Effector memory CD4-positive, alpha-beta T cell (primary cell): ENCODE measurements at regions not wholly inside any gene's neighbourhood (a gene's known extent, or its start where the extent isn't known, plus 50 kb on each side); places are given as distances from the start of the nearest gene placed in this dataset.

Experiments
- DNase-seq, 3 donors: peaks; one replicate each; pipeline ENCODE4 v3.0.0-alpha.2; 2020
- H3K27ac ChIP-seq: 2 replicates; pipeline ENCODE4 v1.7.0; 2013; ENCODE audit warnings: mild to moderate bottlenecking, low read length, moderate library complexity; ENCODE audit not compliant: insufficient read depth, poor library complexity, severe bottlenecking
- H3K27me3 ChIP-seq: replicated peaks from 2 replicates; pipeline ENCODE4 v1.7.0; 2013; ENCODE audit warnings: mild to moderate bottlenecking, low read length; ENCODE audit not compliant: insufficient read depth, control insufficient read depth, poor library complexity, severe bottlenecking
- H3K36me3 ChIP-seq: 2 replicates; pipeline ENCODE4 v1.7.0; 2013; ENCODE audit warnings: mild to moderate bottlenecking, low read length, moderate library complexity; ENCODE audit not compliant: control insufficient read depth, insufficient read depth
- H3K4me1 ChIP-seq: 2 replicates; pipeline ENCODE4 v1.7.0; 2013; ENCODE audit warnings: low read length, mild to moderate bottlenecking; ENCODE audit not compliant: control insufficient read depth, insufficient read depth, poor library complexity, severe bottlenecking
- H3K4me3 ChIP-seq: 2 replicates; pipeline ENCODE4 v1.7.0; 2013; ENCODE audit warnings: low read length, low read depth, mild to moderate bottlenecking; ENCODE audit not compliant: insufficient read depth, poor library complexity, severe bottlenecking
- H3K9me3 ChIP-seq: 2 replicates; pipeline ENCODE4 v1.7.0; 2013; ENCODE audit warnings: mild to moderate bottlenecking, low read length, moderate library complexity; ENCODE audit not compliant: control insufficient read depth

DNA sequence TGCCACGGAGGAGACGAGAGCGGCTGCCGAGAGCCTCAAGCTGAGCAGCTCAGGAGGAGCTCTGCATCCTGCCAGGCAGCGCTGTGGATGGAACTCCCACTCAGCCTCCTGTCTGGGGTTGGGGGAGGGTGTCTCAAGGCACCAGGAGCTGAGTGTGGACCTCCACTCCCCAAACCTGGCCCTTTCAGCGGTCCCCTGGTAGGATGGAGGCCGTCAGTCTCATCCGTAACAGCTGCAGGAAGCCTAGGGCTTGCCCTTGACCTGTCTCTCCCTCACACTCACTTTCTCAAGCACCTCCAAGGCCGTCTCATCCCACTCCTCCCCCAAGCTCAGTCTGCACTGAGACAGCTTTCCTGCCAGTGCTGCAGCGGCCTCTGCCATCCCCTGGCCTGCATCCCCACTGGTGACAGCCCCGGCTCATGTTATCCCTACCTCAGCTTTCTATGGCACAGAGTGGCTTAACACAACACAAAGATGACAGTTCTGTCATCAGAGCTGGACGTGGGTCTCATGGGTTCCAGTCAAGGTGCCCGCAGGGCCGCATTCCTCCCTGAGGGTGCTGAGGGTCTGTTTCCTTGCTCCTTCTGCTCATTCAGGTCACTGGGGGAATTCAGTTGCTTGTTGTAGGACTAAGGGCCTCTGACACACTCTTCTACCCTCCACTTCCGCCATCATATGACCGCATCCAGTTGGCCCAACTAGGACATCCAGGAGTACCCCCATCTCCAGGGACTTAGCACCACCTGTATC, 341.9 kb upstream of the B3GAT1 start:
- H3K27me3 ChIP-seq = no peaks in the 10 kb centered on the region
- H3K36me3 ChIP-seq = no peaks in the 10 kb centered on the region
- no peaks in the 10 kb centered on the region for H3K9me3 ChIP-seq
- DNase-seq = no peak
- H3K4me1 ChIP-seq = no peaks in the 10 kb centered on the region
- no peak overlapping the region for H3K4me3 ChIP-seq
- no peak overlapping the region for H3K27ac ChIP-seq

DNA sequence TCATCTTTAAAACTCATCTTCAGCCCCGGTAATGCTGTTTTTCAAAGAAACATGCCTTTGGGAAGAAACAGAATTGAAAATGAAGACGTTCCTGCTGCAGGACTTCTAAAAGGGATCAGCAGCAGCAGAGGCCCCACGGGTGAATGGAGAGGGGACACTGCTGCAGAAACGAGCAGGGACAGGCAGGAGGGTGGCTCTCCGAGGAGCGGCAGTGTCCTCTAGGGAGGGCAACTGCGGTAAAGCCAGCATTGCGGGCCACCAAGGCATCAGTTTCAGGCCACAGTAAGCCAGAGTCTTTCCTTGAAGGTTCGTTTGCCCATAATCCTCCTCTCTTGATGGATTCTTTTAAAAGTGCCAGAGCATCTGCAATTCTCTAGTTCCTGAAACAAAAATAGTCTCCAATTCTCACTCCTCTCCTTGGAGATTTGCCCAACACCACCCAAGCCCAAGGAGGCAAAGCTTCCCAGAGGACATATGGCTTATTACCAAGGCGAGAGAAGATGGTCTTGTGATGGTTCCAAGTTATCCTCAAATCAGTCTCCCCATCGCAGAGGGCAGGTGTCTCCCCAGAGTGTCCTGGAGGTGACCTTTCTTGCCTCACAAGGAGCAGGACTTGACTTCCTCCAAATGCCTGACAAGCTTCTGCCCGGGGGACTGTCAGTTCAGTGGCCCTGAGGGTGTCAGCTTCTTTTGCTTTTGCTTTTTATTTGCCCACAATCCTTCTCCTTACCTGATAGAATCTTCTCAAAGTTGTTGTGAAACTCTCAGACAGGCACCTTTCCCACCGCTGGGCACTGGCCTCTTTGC, 341.1 kb upstream of the B3GAT1 start:
- no peak for DNase-seq
- Histone ChIP-seq H3K9me3 (no peaks in the 10 kb centered on the region), H3K4me1 (no peaks in the 10 kb centered on the region), H3K27ac (no peak overlapping the region), H3K36me3 (no peaks in the 10 kb centered on the region), H3K4me3 (no peak overlapping the region), H3K27me3 (no peaks in the 10 kb centered on the region)

DNA sequence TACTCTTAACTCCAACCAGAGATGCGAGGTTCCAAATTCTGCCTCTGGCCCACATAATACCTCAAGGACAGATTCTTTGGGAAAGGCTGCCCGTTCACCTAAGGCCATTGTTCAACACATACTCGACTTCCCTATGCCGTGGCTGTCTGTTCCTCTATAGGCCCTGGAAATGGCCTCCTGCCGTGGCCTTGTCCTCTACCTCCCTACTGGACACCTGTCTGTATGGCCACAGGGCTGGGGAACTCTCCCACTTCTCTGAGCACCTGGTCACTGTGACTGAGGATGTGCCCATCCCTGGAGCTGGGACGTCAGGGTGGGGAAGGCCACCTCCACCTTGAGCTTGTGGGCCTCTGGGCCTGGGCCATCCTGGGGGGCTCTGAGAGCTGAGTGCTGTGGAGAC, 340.5 kb upstream of the B3GAT1 start:
- H3K4me3 ChIP-seq = no peak overlapping the region
- no peaks in the 10 kb centered on the region for H3K4me1 ChIP-seq
- H3K27ac ChIP-seq = no peak overlapping the region
- H3K27me3 ChIP-seq = no peaks in the 10 kb centered on the region
- no peaks in the 10 kb centered on the region for H3K9me3 ChIP-seq
- no peaks in the 10 kb centered on the region for H3K36me3 ChIP-seq
- DNase-seq = no peak

DNA sequence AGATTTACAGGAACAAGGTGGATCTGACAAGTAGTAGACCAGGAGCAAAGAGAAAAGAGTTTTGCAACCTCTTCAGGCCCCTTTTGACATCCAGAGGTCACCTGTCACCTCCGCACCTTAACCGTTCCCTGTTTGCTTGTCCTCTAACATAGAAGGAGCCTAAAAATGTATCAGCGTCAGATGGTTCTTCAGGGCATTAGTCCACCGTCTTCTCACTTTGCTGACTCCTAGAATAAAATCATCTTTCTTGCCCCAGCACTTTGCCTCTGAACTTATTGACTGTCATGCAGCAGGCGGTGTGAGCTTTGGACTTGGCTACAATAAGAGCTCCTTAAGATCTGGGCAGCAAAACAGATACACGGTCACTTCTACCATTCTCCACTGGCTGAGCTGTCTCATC, 339.7 kb upstream of the B3GAT1 start:
- H3K4me3 ChIP-seq = no peak overlapping the region
- no peaks in the 10 kb centered on the region for H3K36me3 ChIP-seq
- DNase-seq = no peak
- H3K4me1 ChIP-seq = no peaks in the 10 kb centered on the region
- no peaks in the 10 kb centered on the region for H3K9me3 ChIP-seq
- H3K27me3 ChIP-seq = no peaks in the 10 kb centered on the region
- H3K27ac ChIP-seq = no peak overlapping the region

DNA sequence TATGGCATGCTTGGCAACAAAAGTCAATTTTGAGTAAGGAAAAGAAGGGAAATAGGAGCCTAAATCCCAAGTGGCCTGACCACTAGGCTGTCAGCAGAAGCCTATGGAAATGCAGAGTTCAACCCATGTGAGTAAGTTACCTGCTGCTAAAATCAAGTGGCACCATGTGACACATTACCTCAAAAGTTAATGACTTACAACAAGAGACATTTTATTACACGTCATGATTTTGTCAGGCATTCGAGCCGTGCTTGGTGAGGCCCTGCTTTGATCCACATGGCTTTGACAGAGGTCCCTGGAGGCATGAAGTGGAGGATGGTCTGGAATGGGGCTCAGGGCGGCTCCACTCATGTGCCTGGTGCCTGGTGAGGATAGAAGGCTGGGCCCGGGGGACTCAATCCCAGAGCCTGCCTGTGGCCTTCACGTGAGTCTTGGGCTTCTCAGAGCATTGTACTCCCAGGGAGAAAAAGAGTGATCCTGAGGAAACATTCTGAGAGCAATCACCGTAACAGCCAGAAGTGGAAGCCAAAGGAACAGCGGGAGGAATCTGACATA, 339.1 kb upstream of the B3GAT1 start:
- Histone ChIP-seq H3K4me1 (no peaks in the 10 kb centered on the region), H3K27me3 (no peaks in the 10 kb centered on the region), H3K27ac (no peak overlapping the region), H3K9me3 (no peaks in the 10 kb centered on the region), H3K4me3 (no peak overlapping the region), H3K36me3 (no peaks in the 10 kb centered on the region)
- no peak for DNase-seq

DNA sequence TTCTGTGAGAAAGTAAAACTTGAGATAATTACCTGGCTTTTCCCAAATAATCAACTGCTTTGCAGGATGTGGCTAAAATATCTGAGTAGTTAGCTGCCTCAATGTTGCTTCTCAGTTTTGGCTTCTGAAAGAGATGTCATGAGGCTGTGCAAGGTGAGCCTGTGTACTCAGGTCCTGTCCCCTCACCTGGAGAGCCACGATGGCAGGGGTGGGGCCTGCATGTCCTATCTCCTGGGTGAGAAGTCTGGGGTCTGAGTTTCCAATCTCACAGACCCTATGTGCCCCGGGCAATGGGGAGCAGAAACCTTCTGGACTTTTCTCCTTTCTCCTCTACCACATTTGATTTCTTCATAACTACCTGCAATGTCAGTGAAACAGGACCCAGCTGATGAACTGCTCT, 338.6 kb upstream of the B3GAT1 start:
- Histone ChIP-seq H3K4me1 (no peaks in the 10 kb centered on the region), H3K9me3 (no peaks in the 10 kb centered on the region), H3K36me3 (no peaks in the 10 kb centered on the region), H3K27ac (no peak overlapping the region), H3K4me3 (no peak overlapping the region), H3K27me3 (no peaks in the 10 kb centered on the region)
- no peak for DNase-seq

DNA sequence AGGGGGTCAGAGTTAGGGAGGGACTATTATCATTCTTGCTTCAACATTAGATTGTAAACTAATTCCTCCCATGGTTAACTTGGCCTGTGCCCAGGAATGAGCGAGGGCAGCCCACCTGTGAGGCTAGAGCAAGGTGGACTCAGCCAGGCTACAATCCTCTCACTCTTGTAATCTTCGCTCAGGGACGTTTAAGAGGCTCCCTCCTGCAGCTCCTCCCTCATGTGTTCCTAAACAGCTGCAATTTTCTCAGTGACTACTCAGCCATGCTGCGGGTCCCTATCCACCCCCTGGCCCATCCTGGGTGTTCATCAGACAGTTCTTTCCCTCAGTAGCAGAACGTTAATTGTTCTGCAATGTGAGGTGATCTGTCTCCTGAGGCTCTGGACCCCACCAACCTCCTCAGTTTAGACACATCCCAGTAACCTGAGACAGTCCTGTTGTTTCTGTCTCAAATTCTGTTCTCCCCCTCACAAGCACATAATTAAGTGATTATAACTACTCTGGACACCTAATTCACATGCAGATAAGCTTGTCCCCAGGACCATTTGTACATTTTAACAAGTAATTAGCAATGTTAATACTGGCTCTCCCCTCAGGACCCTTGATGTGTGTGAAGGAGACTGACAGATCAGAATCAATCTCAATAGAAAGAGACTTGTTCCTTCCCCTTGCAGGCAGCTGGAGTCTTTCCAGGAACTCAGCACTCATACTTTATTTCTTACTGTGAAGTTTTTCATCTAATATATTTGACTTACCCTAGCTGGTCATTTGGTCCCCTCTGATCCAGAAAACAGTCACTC, 337.2 kb upstream of the B3GAT1 start:
- Histone ChIP-seq H3K27ac (no peak overlapping the region), H3K4me1 (no peaks in the 10 kb centered on the region), H3K4me3 (no peak overlapping the region), H3K36me3 (no peaks in the 10 kb centered on the region), H3K27me3 (no peaks in the 10 kb centered on the region), H3K9me3 (no peaks in the 10 kb centered on the region)
- DNase-seq = no peak

DNA sequence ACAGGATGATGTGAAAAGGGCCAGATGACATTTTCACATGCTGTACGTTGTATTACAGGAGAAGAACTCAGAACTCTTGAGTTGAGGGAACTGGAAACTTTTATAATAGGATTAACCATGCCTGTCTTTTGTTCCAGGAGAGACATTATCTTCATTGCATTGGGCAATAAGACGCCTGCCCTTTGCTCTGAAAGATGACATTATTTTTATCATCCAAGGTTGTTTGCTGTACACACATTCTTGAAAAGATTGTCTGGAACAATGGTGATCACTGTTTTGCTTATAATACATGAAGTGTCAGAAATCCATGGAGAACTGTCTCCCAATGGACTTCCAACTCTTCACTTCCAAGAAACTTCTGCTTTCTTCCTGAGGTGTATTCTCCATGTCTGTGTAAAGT, 334.6 kb upstream of the B3GAT1 start:
- DNase-seq = no peak
- H3K4me3 ChIP-seq = no peak overlapping the region
- H3K27me3 ChIP-seq = no peaks in the 10 kb centered on the region
- no peak overlapping the region for H3K27ac ChIP-seq
- H3K4me1 ChIP-seq = no peaks in the 10 kb centered on the region
- H3K36me3 ChIP-seq = no peaks in the 10 kb centered on the region
- no peaks in the 10 kb centered on the region for H3K9me3 ChIP-seq

DNA sequence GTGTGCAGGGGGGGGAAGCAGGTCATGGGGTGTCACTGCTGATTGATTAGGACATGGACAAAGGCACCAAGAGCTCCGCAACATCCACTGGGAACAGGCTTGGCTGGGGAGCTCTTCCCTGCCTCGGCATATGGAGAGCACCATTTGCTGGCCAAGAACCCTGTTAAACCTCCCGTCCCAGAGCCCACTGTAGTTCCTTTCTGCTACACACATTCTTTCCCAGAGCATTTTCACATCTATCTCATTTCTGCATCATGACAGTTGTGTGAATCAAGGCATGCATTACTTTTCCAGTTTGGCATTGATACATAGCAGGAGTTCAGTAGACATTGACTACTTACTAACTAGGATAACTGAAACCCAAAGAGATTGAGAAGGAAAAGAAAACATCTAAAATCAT, 333.4 kb upstream of the B3GAT1 start:
- no peak overlapping the region for H3K27ac ChIP-seq
- H3K4me3 ChIP-seq = no peak overlapping the region
- H3K9me3 ChIP-seq = no peaks in the 10 kb centered on the region
- H3K27me3 ChIP-seq = no peaks in the 10 kb centered on the region
- no peak for DNase-seq
- H3K36me3 ChIP-seq = no peaks in the 10 kb centered on the region
- H3K4me1 ChIP-seq = no peaks in the 10 kb centered on the region
